HEK293T (cell line): ENCODE measurements at regions not wholly inside any gene's neighbourhood (a gene's known extent, or its start where the extent isn't known, plus 50 kb on each side); places are given as distances from the start of the nearest gene placed in this dataset.

Experiments
- BHLHE40 ChIP-seq: fragments of 450-650 bp; IDR thresholded peaks from 2 replicates; pipeline ENCODE4 v1.6.1; 2016; ENCODE audit warnings: mild to moderate bottlenecking, moderate library complexity, borderline replicate concordance
- FOXK2 ChIP-seq: fragments of 450-650 bp; IDR thresholded peaks from 2 replicates; pipeline ENCODE4 v1.6.1; 2016; ENCODE audit warnings: mild to moderate bottlenecking
- FOXM1 ChIP-seq: fragments of 450-650 bp; IDR thresholded peaks from 2 replicates; pipeline ENCODE4 v1.6.1; 2017; ENCODE audit warnings: mild to moderate bottlenecking, borderline replicate concordance
- HDGF ChIP-seq: fragments of 450-650 bp; IDR thresholded peaks from 2 replicates; pipeline ENCODE4 v1.6.1; 2017; ENCODE audit warnings: antibody characterized with exemption, borderline replicate concordance
- PKNOX1 ChIP-seq: fragments of 450-650 bp; IDR thresholded peaks from 2 replicates; pipeline ENCODE4 v1.6.1; 2016
- TARDBP ChIP-seq: fragments of 450-650 bp; IDR thresholded peaks from 2 replicates; pipeline ENCODE4 v1.6.1; 2016
- ZNF384 ChIP-seq: fragments of 450-650 bp; IDR thresholded peaks from 2 replicates; pipeline ENCODE4 v1.6.1; 2016

- TF ChIP-seq BHLHE40 (no peak), TARDBP (no peak), FOXM1 (no peak), FOXK2 (no peak), HDGF (no peak), ZNF384 (no peak), PKNOX1 (no peak)
Measured at GRCh38 chr6:147808640-147809039, 300.1 kb downstream of the SAMD5 start.
